Neural cell (in vitro differentiated cells): ENCODE measurements at regions not wholly inside any gene's neighbourhood (a gene's known extent, or its start where the extent isn't known, plus 50 kb on each side); places are given as distances from the start of the nearest gene placed in this dataset.

ENCODE experiments used
- H2AFZ ChIP-seq: fragments of 200-600, 300-800 bp; sonication (generic), shearing (Covaris generic); 2 replicates; pipeline ENCODE4 v1.6.0; 2014; ENCODE audit warnings: low read depth, mild to moderate bottlenecking, antibody characterized with exemption, low read length, moderate library complexity
- H3F3A ChIP-seq: fragments of 200-600 bp; shearing (Covaris generic); 2 replicates; pipeline ENCODE4 v1.6.1; 2016; ENCODE audit warnings: mild to moderate bottlenecking, moderate library complexity, mixed read lengths, antibody characterized with exemption, low read length; ENCODE audit not compliant: insufficient read depth, poor library complexity, severe bottlenecking
- H3K27ac ChIP-seq: fragments of 200-600, 300-800 bp; sonication (generic), shearing (Covaris generic); 2 replicates; pipeline ENCODE4 v1.5.1; 2014; ENCODE audit warnings: mild to moderate bottlenecking, low read length, moderate library complexity
- H3K27me3 ChIP-seq: fragments of 300-800, 200-600 bp; sonication (generic), shearing (Covaris generic); 2 replicates; pipeline ENCODE4 v1.6.0; 2014; ENCODE audit warnings: mild to moderate bottlenecking, low read depth, low read length, moderate library complexity; ENCODE audit not compliant: insufficient read depth
- H3K36me3 ChIP-seq: fragments of 300-800, 200-600 bp; sonication (generic), shearing (Covaris generic); 2 replicates; pipeline ENCODE4 v1.5.1; 2014; ENCODE audit warnings: mild to moderate bottlenecking, antibody characterized with exemption, low read length, moderate library complexity; ENCODE audit not compliant: insufficient read depth
- H3K4me2 ChIP-seq: fragments of 300-800, 200-600 bp; sonication (generic), shearing (Covaris generic); 2 replicates; pipeline ENCODE4 v1.6.0; 2014; ENCODE audit warnings: mild to moderate bottlenecking, low read length
- H3K4me3 ChIP-seq: fragments of 300-800, 200-600 bp; sonication (generic), shearing (Covaris generic); 2 replicates; pipeline ENCODE4 v1.5.1; 2014; ENCODE audit warnings: mild to moderate bottlenecking, low read length, moderate library complexity
- H3K79me2 ChIP-seq: fragments of 200-600 bp; shearing (Covaris generic); replicated peaks from 2 replicates; pipeline ENCODE4 v1.6.0; 2014; ENCODE audit warnings: mild to moderate bottlenecking, low read length, moderate library complexity; ENCODE audit not compliant: insufficient read depth
- H3K9ac ChIP-seq: fragments of 300-800, 200-600 bp; sonication (generic), shearing (Covaris generic); 2 replicates; pipeline ENCODE4 v1.6.1; 2016; ENCODE audit warnings: mild to moderate bottlenecking, low read length, mixed read lengths
- H3K9me2 ChIP-seq: fragments of 200-600 bp; shearing (Covaris generic); 2 replicates; pipeline ENCODE4 v1.6.1; 2016; ENCODE audit warnings: mild to moderate bottlenecking, low read length, mixed read lengths; ENCODE audit not compliant: insufficient read depth
- H3K9me3 ChIP-seq: fragments of 200-600, 300-800 bp; sonication (generic), shearing (Covaris generic); 2 replicates; pipeline ENCODE4 v1.6.1; 2016; ENCODE audit warnings: mild to moderate bottlenecking, mixed run types, low read length, moderate library complexity, mixed read lengths
- H4K20me1 ChIP-seq: fragments of 200-600 bp; shearing (Covaris generic); 2 replicates; pipeline ENCODE4 v1.6.1; 2016; ENCODE audit warnings: mild to moderate bottlenecking, mixed run types; ENCODE audit not compliant: insufficient read depth
- CTCF ChIP-seq: fragments of 450-650 bp; IDR thresholded peaks from 2 replicates; pipeline ENCODE4 v1.5.1; 2014; ENCODE audit warnings: antibody characterized with exemption, mild to moderate bottlenecking, moderate library complexity; ENCODE audit not compliant: poor library complexity, severe bottlenecking
- EP300 ChIP-seq: fragments of 450-650 bp; conservative IDR thresholded peaks from 2 replicates; pipeline ENCODE4 v1.6.1; 2014; ENCODE audit warnings: antibody characterized with exemption, mild to moderate bottlenecking, moderate library complexity; ENCODE audit not compliant: poor library complexity, severe bottlenecking
- EZH2 ChIP-seq: fragments of 200-600, 300-800 bp; shearing (Covaris generic), sonication (generic); IDR thresholded peaks from 2 replicates; pipeline ENCODE4 v1.6.1; 2014; ENCODE audit warnings: antibody characterized with exemption, low read length, borderline replicate concordance, mild to moderate bottlenecking; ENCODE audit not compliant: insufficient read depth, poor library complexity, severe bottlenecking
- MXI1 ChIP-seq: fragments of 450-650 bp; conservative IDR thresholded peaks from 2 replicates; pipeline ENCODE4 v1.6.1; 2014; ENCODE audit warnings: antibody characterized with exemption, mild to moderate bottlenecking; ENCODE audit not compliant: poor library complexity, severe bottlenecking
- POLR2AphosphoS5 ChIP-seq: IDR thresholded peaks from 2 replicates; pipeline ENCODE4 v1.6.1; 2012
- RAD21 ChIP-seq: fragments of 450-650 bp; conservative IDR thresholded peaks from 2 replicates; pipeline ENCODE4 v1.6.1; 2014; ENCODE audit warnings: antibody characterized with exemption, mild to moderate bottlenecking, moderate library complexity
- REST ChIP-seq: IDR thresholded peaks from 2 replicates; pipeline ENCODE4 v1.6.1; 2012; ENCODE audit warnings: borderline replicate concordance
- SMC3 ChIP-seq: fragments of 450-650 bp; conservative IDR thresholded peaks from 2 replicates; pipeline ENCODE4 v1.6.1; 2014; ENCODE audit warnings: antibody characterized with exemption, mild to moderate bottlenecking, moderate library complexity; ENCODE audit not compliant: poor library complexity
- TAF1 ChIP-seq: IDR thresholded peaks from 2 replicates; pipeline ENCODE4 v1.6.1; 2012; ENCODE audit warnings: low read depth

- Histone ChIP-seq H3K79me2 (no peaks in the 10 kb centered on the region), H3K27ac (no peak overlapping the region), H4K20me1 (no peaks in the 10 kb centered on the region), H3K9me3 (no peaks in the 10 kb centered on the region), H3K9ac (no peak overlapping the region), H3K36me3 (no peaks in the 10 kb centered on the region), H2AFZ (no peak overlapping the region), H3K4me3 (no peak overlapping the region), H3K27me3 (no peaks in the 10 kb centered on the region), H3F3A (no peaks in the 10 kb centered on the region), H3K4me2 (no peak overlapping the region), H3K9me2 (no peaks in the 10 kb centered on the region)
- TF ChIP-seq EP300: no peak
- no peak for TF ChIP-seq RAD21
- no peak for TF ChIP-seq TAF1
- no peak for TF ChIP-seq CTCF
- TF ChIP-seq REST: no peak
- no peak for TF ChIP-seq POLR2AphosphoS5
These were observed 72.8 kb upstream of the SEMA3C start for GRCh38 chr7:80991654-80992053.

DNA sequence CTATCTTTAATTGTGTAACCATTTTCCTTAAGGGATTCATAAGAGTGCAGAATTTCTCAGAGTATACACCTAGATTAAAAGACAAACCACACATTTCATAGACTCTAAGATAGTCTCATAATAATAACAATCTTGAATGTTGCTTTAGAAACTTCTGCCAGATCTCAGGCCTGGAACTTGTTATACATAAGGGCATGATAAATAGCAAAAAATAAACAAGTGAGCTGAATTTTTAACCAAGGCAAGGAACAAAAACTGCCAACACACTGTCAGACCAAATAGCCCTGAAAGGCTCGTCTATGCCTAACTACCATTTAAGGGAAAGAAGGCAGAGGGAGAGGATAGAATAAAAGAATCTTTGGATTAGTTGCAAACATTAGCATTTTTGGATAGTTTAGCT is 65.8 kb upstream of the SEMA3C start:
- no peaks in the 10 kb centered on the region for H3K27me3 ChIP-seq
- H3K4me2 ChIP-seq: no peak overlapping the region
- H3K9me2 ChIP-seq: no peaks in the 10 kb centered on the region
- no peaks in the 10 kb centered on the region for H3K36me3 ChIP-seq
- no peaks in the 10 kb centered on the region for H4K20me1 ChIP-seq
- H3F3A ChIP-seq: no peaks in the 10 kb centered on the region
- H2AFZ ChIP-seq: no peak overlapping the region
- H3K79me2 ChIP-seq: no peaks in the 10 kb centered on the region
- no peaks in the 10 kb centered on the region for H3K9me3 ChIP-seq
- no peak overlapping the region for H3K4me3 ChIP-seq
- no peak overlapping the region for H3K27ac ChIP-seq
- no peak for TF ChIP-seq REST
- TF ChIP-seq POLR2AphosphoS5: no peak
- no peak for TF ChIP-seq MXI1
- no peak for TF ChIP-seq CTCF
- TF ChIP-seq SMC3: no peak
- no peak for TF ChIP-seq RAD21
- no peak for TF ChIP-seq EP300
- no peak for TF ChIP-seq EZH2
- no peak for TF ChIP-seq TAF1
- no peak overlapping the region for H3K9ac ChIP-seq
